WTC11 (cell line): ENCODE measurements at regions not wholly inside any gene's neighbourhood (a gene's known extent, or its start where the extent isn't known, plus 50 kb on each side); places are given as distances from the start of the nearest gene placed in this dataset.

Source experiments
- CREB1 ChIP-seq: sonication (generic); formaldehyde crosslinking; IDR thresholded peaks from 2 replicates; pipeline ENCODE4 v1.8.0; 2023; ENCODE audit warnings: mild to moderate bottlenecking, missing genetic modification reagents
- GABPB1 ChIP-seq: sonication (generic); formaldehyde crosslinking; IDR thresholded peaks from 2 replicates; pipeline ENCODE4 v1.8.1; 2023; ENCODE audit warnings: mild to moderate bottlenecking, missing genetic modification reagents
- KAT7 ChIP-seq: sonication (generic); formaldehyde crosslinking; IDR thresholded peaks from 2 replicates; pipeline ENCODE4 v1.8.1; 2023; ENCODE audit warnings: missing genetic modification reagents, mild to moderate bottlenecking, borderline replicate concordance
- NFATC4 ChIP-seq: fragments of 250-450 bp; sonication (Bioruptor Pico); IDR thresholded peaks from 2 replicates; pipeline ENCODE4 v1.9.0; 2021; ENCODE audit warnings: mild to moderate bottlenecking
- SMAD3 ChIP-seq: sonication (generic); formaldehyde crosslinking; IDR thresholded peaks from 2 replicates; pipeline ENCODE4 v1.8.0; 2022; ENCODE audit warnings: missing genetic modification reagents, mild to moderate bottlenecking, borderline replicate concordance
- SP1 ChIP-seq: sonication (generic); formaldehyde crosslinking; conservative IDR thresholded peaks from 2 replicates; pipeline ENCODE4 v1.8.1; 2022; ENCODE audit warnings: missing genetic modification reagents
- TCF7 ChIP-seq: sonication (generic); formaldehyde crosslinking; IDR thresholded peaks from 2 replicates; pipeline ENCODE4 v1.8.0; 2022; ENCODE audit warnings: mild to moderate bottlenecking, low read depth, missing genetic modification reagents, moderate library complexity
- TP53 ChIP-seq: sonication (generic); formaldehyde crosslinking; IDR thresholded peaks from 2 replicates; pipeline ENCODE4 v1.8.1; 2023; ENCODE audit warnings: mild to moderate bottlenecking, missing genetic modification reagents
- TF ChIP-seq, protein P1 (sequence below): fragments of 200-600 bp; IDR thresholded peaks from 2 replicates; pipeline ENCODE4 v1.8.0; 2022; ENCODE audit warnings: antibody characterized with exemption
- TF ChIP-seq, protein P2 (sequence below): fragments of 250-450 bp; sonication (Bioruptor Pico); IDR thresholded peaks from 2 replicates; pipeline ENCODE4 v1.8.0; 2021; ENCODE audit warnings: mild to moderate bottlenecking
- TF ChIP-seq, protein P3 (sequence below): sonication (generic); formaldehyde crosslinking; IDR thresholded peaks from 2 replicates; pipeline ENCODE4 v1.8.1; 2023; ENCODE audit warnings: mild to moderate bottlenecking, missing genetic modification reagents
- TF ChIP-seq, protein P4 (sequence below): fragments of 250-450 bp; sonication (Bioruptor Pico); IDR thresholded peaks from 2 replicates; pipeline ENCODE4 v1.9.0; 2021; ENCODE audit warnings: mild to moderate bottlenecking
- TF ChIP-seq, protein P5 (sequence below): sonication (generic); formaldehyde crosslinking; IDR thresholded peaks from 2 replicates; pipeline ENCODE4 v1.8.1; 2023; ENCODE audit warnings: mild to moderate bottlenecking, missing genetic modification reagents, borderline replicate concordance
- TF ChIP-seq, protein P6 (sequence below): sonication (generic); formaldehyde crosslinking; IDR thresholded peaks from 2 replicates; pipeline ENCODE4 v1.8.1; 2023; ENCODE audit warnings: mild to moderate bottlenecking, missing genetic modification reagents, moderate library complexity

DNA sequence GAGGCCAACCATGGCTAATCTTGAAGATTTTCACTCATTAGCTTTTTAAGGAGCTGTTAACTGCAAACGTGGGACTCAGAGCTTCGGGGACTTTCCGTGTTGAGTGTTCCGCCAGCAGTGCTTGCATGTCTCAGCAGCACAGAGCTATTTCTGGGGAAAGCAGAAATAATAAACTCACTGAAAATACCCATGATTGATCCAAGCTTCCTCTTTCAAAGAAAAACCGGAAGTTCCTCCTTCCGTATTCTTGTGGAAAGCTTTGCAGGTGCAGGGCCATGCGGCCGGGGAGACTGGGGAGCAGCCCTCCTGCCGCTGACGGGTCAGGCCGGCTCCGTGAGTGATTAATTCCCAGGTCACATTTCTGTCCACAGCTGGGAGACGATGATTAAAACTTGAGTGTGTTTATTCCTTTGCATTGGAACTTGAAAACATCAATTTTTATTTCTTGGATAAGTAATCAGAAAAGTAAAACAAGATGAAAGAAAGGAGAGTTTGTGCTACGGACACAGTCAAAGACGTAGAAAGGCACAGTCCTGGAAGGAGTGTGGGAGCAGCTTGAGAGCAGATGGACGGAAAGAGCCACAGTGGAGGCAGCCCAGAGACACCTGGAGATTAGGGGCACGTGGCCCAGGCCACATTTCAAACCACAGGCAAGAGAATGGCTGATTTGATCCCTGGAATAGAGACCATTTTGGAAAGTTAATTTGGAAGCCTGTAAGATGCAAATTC lies 54.2 kb upstream of the CTDP1 start:
- TF ChIP-seq CREB1 (CRISPR knock-in tag) = no peak
- no peak for TF ChIP-seq TP53 (CRISPR knock-in tag)
- TF ChIP-seq GABPB1 (CRISPR knock-in tag) = no peak
- no peak for TF ChIP-seq NFATC4 (CRISPR knock-in tag)
- TF ChIP-seq, protein P1, sequence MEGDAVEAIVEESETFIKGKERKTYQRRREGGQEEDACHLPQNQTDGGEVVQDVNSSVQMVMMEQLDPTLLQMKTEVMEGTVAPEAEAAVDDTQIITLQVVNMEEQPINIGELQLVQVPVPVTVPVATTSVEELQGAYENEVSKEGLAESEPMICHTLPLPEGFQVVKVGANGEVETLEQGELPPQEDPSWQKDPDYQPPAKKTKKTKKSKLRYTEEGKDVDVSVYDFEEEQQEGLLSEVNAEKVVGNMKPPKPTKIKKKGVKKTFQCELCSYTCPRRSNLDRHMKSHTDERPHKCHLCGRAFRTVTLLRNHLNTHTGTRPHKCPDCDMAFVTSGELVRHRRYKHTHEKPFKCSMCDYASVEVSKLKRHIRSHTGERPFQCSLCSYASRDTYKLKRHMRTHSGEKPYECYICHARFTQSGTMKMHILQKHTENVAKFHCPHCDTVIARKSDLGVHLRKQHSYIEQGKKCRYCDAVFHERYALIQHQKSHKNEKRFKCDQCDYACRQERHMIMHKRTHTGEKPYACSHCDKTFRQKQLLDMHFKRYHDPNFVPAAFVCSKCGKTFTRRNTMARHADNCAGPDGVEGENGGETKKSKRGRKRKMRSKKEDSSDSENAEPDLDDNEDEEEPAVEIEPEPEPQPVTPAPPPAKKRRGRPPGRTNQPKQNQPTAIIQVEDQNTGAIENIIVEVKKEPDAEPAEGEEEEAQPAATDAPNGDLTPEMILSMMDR = no peak
- TF ChIP-seq, protein P2, sequence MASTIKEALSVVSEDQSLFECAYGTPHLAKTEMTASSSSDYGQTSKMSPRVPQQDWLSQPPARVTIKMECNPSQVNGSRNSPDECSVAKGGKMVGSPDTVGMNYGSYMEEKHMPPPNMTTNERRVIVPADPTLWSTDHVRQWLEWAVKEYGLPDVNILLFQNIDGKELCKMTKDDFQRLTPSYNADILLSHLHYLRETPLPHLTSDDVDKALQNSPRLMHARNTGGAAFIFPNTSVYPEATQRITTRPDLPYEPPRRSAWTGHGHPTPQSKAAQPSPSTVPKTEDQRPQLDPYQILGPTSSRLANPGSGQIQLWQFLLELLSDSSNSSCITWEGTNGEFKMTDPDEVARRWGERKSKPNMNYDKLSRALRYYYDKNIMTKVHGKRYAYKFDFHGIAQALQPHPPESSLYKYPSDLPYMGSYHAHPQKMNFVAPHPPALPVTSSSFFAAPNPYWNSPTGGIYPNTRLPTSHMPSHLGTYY = no peak
- TF ChIP-seq, protein P3, sequence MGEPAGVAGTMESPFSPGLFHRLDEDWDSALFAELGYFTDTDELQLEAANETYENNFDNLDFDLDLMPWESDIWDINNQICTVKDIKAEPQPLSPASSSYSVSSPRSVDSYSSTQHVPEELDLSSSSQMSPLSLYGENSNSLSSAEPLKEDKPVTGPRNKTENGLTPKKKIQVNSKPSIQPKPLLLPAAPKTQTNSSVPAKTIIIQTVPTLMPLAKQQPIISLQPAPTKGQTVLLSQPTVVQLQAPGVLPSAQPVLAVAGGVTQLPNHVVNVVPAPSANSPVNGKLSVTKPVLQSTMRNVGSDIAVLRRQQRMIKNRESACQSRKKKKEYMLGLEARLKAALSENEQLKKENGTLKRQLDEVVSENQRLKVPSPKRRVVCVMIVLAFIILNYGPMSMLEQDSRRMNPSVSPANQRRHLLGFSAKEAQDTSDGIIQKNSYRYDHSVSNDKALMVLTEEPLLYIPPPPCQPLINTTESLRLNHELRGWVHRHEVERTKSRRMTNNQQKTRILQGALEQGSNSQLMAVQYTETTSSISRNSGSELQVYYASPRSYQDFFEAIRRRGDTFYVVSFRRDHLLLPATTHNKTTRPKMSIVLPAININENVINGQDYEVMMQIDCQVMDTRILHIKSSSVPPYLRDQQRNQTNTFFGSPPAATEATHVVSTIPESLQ (CRISPR knock-in tag) = no peak
- TF ChIP-seq TCF7 (CRISPR knock-in tag) = no peak
- TF ChIP-seq, protein P4, sequence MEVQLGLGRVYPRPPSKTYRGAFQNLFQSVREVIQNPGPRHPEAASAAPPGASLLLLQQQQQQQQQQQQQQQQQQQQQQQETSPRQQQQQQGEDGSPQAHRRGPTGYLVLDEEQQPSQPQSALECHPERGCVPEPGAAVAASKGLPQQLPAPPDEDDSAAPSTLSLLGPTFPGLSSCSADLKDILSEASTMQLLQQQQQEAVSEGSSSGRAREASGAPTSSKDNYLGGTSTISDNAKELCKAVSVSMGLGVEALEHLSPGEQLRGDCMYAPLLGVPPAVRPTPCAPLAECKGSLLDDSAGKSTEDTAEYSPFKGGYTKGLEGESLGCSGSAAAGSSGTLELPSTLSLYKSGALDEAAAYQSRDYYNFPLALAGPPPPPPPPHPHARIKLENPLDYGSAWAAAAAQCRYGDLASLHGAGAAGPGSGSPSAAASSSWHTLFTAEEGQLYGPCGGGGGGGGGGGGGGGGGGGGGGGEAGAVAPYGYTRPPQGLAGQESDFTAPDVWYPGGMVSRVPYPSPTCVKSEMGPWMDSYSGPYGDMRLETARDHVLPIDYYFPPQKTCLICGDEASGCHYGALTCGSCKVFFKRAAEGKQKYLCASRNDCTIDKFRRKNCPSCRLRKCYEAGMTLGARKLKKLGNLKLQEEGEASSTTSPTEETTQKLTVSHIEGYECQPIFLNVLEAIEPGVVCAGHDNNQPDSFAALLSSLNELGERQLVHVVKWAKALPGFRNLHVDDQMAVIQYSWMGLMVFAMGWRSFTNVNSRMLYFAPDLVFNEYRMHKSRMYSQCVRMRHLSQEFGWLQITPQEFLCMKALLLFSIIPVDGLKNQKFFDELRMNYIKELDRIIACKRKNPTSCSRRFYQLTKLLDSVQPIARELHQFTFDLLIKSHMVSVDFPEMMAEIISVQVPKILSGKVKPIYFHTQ (CRISPR knock-in tag) = no peak
- TF ChIP-seq, protein P5, sequence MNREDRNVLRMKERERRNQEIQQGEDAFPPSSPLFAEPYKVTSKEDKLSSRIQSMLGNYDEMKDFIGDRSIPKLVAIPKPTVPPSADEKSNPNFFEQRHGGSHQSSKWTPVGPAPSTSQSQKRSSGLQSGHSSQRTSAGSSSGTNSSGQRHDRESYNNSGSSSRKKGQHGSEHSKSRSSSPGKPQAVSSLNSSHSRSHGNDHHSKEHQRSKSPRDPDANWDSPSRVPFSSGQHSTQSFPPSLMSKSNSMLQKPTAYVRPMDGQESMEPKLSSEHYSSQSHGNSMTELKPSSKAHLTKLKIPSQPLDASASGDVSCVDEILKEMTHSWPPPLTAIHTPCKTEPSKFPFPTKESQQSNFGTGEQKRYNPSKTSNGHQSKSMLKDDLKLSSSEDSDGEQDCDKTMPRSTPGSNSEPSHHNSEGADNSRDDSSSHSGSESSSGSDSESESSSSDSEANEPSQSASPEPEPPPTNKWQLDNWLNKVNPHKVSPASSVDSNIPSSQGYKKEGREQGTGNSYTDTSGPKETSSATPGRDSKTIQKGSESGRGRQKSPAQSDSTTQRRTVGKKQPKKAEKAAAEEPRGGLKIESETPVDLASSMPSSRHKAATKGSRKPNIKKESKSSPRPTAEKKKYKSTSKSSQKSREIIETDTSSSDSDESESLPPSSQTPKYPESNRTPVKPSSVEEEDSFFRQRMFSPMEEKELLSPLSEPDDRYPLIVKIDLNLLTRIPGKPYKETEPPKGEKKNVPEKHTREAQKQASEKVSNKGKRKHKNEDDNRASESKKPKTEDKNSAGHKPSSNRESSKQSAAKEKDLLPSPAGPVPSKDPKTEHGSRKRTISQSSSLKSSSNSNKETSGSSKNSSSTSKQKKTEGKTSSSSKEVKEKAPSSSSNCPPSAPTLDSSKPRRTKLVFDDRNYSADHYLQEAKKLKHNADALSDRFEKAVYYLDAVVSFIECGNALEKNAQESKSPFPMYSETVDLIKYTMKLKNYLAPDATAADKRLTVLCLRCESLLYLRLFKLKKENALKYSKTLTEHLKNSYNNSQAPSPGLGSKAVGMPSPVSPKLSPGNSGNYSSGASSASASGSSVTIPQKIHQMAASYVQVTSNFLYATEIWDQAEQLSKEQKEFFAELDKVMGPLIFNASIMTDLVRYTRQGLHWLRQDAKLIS (CRISPR knock-in tag) = no peak
- TF ChIP-seq SMAD3 (CRISPR knock-in tag) = no peak
- TF ChIP-seq, protein P6, sequence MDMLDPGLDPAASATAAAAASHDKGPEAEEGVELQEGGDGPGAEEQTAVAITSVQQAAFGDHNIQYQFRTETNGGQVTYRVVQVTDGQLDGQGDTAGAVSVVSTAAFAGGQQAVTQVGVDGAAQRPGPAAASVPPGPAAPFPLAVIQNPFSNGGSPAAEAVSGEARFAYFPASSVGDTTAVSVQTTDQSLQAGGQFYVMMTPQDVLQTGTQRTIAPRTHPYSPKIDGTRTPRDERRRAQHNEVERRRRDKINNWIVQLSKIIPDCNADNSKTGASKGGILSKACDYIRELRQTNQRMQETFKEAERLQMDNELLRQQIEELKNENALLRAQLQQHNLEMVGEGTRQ = no peak
- no peak for TF ChIP-seq KAT7 (CRISPR knock-in tag)
- TF ChIP-seq SP1 (CRISPR knock-in tag) = no peak
